ENCODE measurements at regions not wholly inside any gene's neighbourhood (a gene's known extent, or its start where the extent isn't known, plus 50 kb on each side); places are given as distances from the start of the nearest gene placed in this dataset.
A peak's percentile ranks its signal among the peaks of the same experiment; 100 is the strongest.

DNA sequence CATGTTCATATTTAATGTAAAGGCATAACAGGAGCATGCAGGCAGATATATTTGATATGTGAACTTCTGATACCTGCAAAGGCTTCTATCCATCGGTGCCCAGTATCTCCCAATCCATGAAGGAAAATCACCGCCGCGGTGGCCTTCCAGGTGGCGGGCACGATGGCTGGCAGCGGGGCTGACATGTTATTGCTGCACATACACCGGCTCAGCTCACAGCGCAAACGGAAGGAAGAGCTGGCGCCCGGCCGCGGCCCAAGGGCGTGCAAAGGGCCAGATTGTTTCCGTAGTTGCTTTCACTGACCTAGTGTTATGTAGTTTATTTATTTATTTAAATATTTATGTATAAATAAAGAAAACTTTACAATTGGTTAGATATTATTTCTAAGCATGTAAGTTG, 322.7 kb upstream of the PITX2 start:
- no peaks in the 10 kb centered on the region for H3K36me3 ChIP-seq
- H3K27ac ChIP-seq: no peak overlapping the region
- no peak overlapping the region for H3K4me3 ChIP-seq
- no peaks in the 10 kb centered on the region for H3K9me3 ChIP-seq (replicated peaks)
- no peak for DNase-seq (ENCODE audit: low read depth in 1 of 2, low spot score in 2 of 2)
- H3K27me3 ChIP-seq (replicated peaks): no peaks in the 10 kb centered on the region
- H3K4me1 ChIP-seq (replicated peaks): no peaks in the 10 kb centered on the region

- no peak overlapping the region for H3K4me3 ChIP-seq
- no peaks in the 10 kb centered on the region for H3K9me3 ChIP-seq (replicated peaks)
- H3K27me3 ChIP-seq (replicated peaks): no peaks in the 10 kb centered on the region
- no peaks in the 10 kb centered on the region for H3K36me3 ChIP-seq
- DNase-seq (ENCODE audit: low read depth in 1 of 2, low spot score in 2 of 2): no peak
- no peak overlapping the region for H3K27ac ChIP-seq
- H3K4me1 ChIP-seq (replicated peaks): no peaks in the 10 kb centered on the region
Measured at GRCh38 chr4:110949542-110949941, 326.7 kb upstream of the PITX2 start.

DNA sequence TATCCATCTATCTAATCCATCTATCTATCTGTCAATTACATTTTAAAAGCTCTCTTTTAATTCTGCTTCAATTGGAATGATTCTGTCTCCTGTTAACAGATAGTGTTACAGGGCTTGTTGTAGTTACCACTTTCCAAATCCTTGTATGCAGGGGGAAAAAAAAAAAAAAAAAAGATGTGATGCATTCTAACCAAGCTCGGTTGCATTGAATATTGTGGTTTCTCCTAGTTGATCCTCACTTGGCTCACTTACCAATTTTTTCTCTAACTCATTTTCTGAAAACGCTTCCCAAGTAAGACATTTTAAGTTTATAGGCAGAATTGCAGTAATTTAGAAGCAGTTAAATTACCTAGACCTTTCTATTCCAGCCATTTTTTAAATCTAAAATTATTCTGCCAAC, 327.9 kb upstream of the PITX2 start:
- no peak for DNase-seq (ENCODE audit: low read depth in 1 of 2, low spot score in 2 of 2)
- Histone ChIP-seq H3K27me3 (replicated peaks) (no peaks in the 10 kb centered on the region), H3K4me1 (replicated peaks) (no peaks in the 10 kb centered on the region), H3K27ac (no peak overlapping the region), H3K9me3 (replicated peaks) (no peaks in the 10 kb centered on the region), H3K36me3 (no peaks in the 10 kb centered on the region), H3K4me3 (no peak overlapping the region)

- H3K36me3 ChIP-seq: no peaks in the 10 kb centered on the region
- H3K27me3 ChIP-seq (replicated peaks): no peaks in the 10 kb centered on the region
- no peak for DNase-seq (ENCODE audit: low read depth in 1 of 2, low spot score in 2 of 2)
- no peak overlapping the region for H3K4me3 ChIP-seq
- no peaks in the 10 kb centered on the region for H3K9me3 ChIP-seq (replicated peaks)
- H3K4me1 ChIP-seq (replicated peaks): no peaks in the 10 kb centered on the region
- H3K27ac ChIP-seq: no peak overlapping the region
Measured at GRCh38 chr4:110953191-110953590, 330.3 kb upstream of the PITX2 start.

DNA sequence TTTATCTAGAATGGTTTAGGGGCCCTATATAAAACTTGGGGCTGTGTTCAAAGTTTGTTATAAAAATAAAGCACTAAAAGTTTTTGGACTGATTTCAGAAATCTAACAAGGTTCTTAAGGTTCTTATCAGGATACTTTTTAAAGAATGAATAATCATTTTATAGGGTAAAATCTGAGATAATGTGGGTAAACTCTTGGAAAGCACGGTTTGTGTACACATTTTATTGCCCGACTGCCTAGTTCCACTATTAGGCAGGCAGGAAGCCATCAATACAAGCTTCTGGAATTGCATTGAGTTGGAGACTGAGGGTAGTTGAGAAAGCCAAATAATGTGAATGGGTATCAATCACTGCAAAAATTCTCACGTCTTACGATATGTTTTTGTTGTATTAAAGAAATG, 331.0 kb upstream of the PITX2 start:
- Histone ChIP-seq H3K36me3 (no peaks in the 10 kb centered on the region), H3K4me1 (replicated peaks) (no peaks in the 10 kb centered on the region), H3K4me3 (no peak overlapping the region), H3K9me3 (replicated peaks) (no peaks in the 10 kb centered on the region), H3K27me3 (replicated peaks) (no peaks in the 10 kb centered on the region), H3K27ac (no peak overlapping the region)
- DNase-seq (ENCODE audit: low read depth in 1 of 2, low spot score in 2 of 2): no peak

DNA sequence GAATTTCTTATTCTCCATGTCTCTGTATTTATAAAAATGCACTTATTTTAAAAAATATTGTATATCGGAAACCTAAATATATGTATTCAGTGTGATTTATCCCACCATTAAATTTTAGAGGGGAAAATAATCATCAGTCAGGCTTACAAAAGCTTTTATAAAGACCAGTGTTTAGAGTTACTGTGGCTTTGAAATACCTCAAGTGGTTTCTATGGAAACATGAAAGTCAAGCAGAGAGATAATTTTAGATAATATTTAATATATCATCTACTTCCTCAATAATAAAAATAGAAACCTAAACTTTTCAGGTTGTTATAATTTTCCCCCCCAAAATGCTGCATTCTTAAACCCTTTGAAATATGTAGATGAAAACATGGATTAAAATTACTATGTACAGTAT, 332.9 kb upstream of the PITX2 start:
- Histone ChIP-seq H3K4me1 (replicated peaks) (no peaks in the 10 kb centered on the region), H3K4me3 (no peak overlapping the region), H3K27ac (no peak overlapping the region), H3K36me3 (no peaks in the 10 kb centered on the region), H3K27me3 (replicated peaks) (no peaks in the 10 kb centered on the region), H3K9me3 (replicated peaks) (no peaks in the 10 kb centered on the region)
- DNase-seq (ENCODE audit: low read depth in 1 of 2, low spot score in 2 of 2): no peak

GRCh38 chr4:110959041-110959643, 336.3 kb upstream of the PITX2 start:
- peak in 1 of 2 experiments; percentile 23 for DNase-seq (ENCODE audit: low read depth in 1 of 2, low spot score in 2 of 2)
- no peaks in the 10 kb centered on the region for H3K27me3 ChIP-seq (replicated peaks)
- no peaks in the 10 kb centered on the region for H3K36me3 ChIP-seq
- H3K4me3 ChIP-seq: no peak overlapping the region
- H3K9me3 ChIP-seq (replicated peaks): no peaks in the 10 kb centered on the region
- no peaks in the 10 kb centered on the region for H3K4me1 ChIP-seq (replicated peaks)
- H3K27ac ChIP-seq: no peak overlapping the region

- Histone ChIP-seq H3K9me3 (replicated peaks) (no peaks in the 10 kb centered on the region), H3K36me3 (no peaks in the 10 kb centered on the region), H3K27ac (no peak overlapping the region), H3K27me3 (replicated peaks) (no peaks in the 10 kb centered on the region), H3K4me1 (replicated peaks) (no peaks in the 10 kb centered on the region), H3K4me3 (no peak overlapping the region)
- DNase-seq (ENCODE audit: low read depth in 1 of 2, low spot score in 2 of 2): no peak
Measured at GRCh38 chr4:110961066-110961465, 338.2 kb upstream of the PITX2 start.

DNA sequence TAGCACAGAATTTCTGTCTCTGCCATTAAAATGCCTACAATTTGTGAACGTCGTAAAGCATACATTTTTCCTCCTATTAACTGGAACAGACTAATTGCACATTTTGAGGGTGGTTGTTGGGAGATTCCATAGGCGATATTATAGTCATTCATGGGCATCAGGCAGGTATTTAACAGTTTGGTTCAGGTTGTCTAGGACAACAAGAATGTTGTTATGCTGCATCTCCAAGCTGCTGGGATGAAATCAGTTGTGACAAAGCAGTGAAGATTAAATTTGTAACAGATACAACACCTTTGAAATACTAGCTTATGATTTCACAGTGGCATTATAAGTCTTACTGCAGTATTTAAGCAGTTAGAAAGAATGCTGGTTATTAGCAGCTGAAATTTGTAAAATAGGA, 339.7 kb upstream of the PITX2 start:
- Histone ChIP-seq H3K27ac (no peak overlapping the region), H3K4me1 (replicated peaks) (no peaks in the 10 kb centered on the region), H3K27me3 (replicated peaks) (no peaks in the 10 kb centered on the region), H3K9me3 (replicated peaks) (no peaks in the 10 kb centered on the region), H3K4me3 (no peak overlapping the region), H3K36me3 (no peaks in the 10 kb centered on the region)
- DNase-seq (ENCODE audit: low read depth in 1 of 2, low spot score in 2 of 2): no peak

- Histone ChIP-seq H3K4me1 (replicated peaks) (peaks cover 8% of the 10 kb centered on the region), H3K36me3 (no peaks in the 10 kb centered on the region), H3K9me3 (replicated peaks) (no peaks in the 10 kb centered on the region), H3K4me3 (no peak overlapping the region), H3K27ac (no peak overlapping the region), H3K27me3 (replicated peaks) (no peaks in the 10 kb centered on the region)
- no peak for DNase-seq (ENCODE audit: low read depth in 1 of 2, low spot score in 2 of 2)
Measured at GRCh38 chr4:110963662-110964280, 340.9 kb upstream of the PITX2 start.

DNA sequence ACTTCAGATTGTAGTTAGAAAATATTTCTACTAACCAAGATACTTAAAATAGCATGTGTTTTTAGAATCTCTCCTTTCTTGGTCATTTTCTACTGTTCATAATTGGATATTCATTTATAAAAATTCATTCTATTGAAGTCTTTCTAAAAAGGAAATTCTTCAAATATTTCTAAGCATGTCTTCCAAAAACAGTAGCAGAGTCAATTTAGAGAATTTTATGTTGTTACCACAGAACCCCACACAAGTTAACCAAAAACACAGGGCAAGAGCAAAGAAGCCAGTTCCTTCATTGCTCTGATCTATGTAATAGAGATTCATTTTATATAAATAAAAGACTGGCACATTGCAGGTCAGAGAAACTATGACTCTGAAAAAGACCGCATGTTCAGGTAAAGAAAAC, 345.1 kb upstream of the PITX2 start:
- 0 out of 2 replicates have a peak overlapping the region, but pooled peaks have one; percentile 1 for H3K27ac ChIP-seq
- no peaks in the 10 kb centered on the region for H3K9me3 ChIP-seq (replicated peaks)
- peak in 1 of 2 experiments; percentile 43 for DNase-seq (ENCODE audit: low read depth in 1 of 2, low spot score in 2 of 2)
- H3K4me3 ChIP-seq: no peak overlapping the region
- no peaks in the 10 kb centered on the region for H3K27me3 ChIP-seq (replicated peaks)
- peaks cover 8% of the 10 kb centered on the region for H3K4me1 ChIP-seq (replicated peaks)
- H3K36me3 ChIP-seq: no peaks in the 10 kb centered on the region

DNA sequence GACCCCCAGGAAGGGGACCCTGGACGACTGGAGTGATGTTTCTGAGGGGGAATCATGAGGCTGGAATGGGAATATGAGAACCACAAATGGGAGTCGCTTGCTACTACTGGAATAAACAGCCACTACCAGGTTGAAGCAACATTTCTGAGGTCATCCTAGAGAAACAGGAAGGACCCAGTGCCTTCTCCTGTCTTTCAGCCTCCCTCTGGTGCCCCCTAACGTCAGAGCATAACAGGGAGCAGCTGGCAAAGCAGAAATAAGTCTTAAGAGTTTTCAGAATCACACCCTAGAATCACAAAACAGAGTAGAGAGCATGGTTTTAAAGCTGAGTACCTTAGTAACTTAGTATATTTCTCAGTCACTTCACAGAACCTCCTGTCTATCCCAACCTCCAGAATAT, 347.8 kb upstream of the PITX2 start:
- peaks cover 8% of the 10 kb centered on the region for H3K4me1 ChIP-seq (replicated peaks)
- DNase-seq (ENCODE audit: low read depth in 1 of 2, low spot score in 2 of 2): peak; percentile 5 to 49
- H3K4me3 ChIP-seq: no peak overlapping the region
- H3K36me3 ChIP-seq: no peaks in the 10 kb centered on the region
- no peak overlapping the region for H3K27ac ChIP-seq
- H3K27me3 ChIP-seq (replicated peaks): no peaks in the 10 kb centered on the region
- no peaks in the 10 kb centered on the region for H3K9me3 ChIP-seq (replicated peaks)

DNA sequence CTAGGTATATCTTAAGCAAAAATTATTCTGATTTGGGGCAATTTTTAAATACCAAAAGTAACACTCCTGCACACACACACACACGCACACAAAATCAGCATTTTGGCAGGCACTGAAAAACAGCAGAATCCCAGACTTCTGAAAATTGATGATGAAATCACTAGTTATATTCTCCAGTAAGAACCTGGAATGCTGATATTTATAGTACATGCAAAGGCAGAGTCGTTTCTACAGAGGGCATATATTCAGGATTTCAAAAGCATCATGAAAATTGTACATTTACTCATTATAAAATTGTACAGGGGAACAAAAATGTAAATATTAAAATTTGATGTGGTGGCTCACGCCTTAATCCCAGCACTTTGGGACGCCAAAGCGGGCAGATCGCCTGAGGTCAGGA, 352.5 kb upstream of the PITX2 start:
- H3K4me3 ChIP-seq: no peak overlapping the region
- H3K9me3 ChIP-seq (replicated peaks): no peaks in the 10 kb centered on the region
- no peaks in the 10 kb centered on the region for H3K4me1 ChIP-seq (replicated peaks)
- H3K27ac ChIP-seq: no peak overlapping the region
- no peak for DNase-seq (ENCODE audit: low read depth in 1 of 2, low spot score in 2 of 2)
- H3K36me3 ChIP-seq: no peaks in the 10 kb centered on the region
- H3K27me3 ChIP-seq (replicated peaks): no peaks in the 10 kb centered on the region

DNA sequence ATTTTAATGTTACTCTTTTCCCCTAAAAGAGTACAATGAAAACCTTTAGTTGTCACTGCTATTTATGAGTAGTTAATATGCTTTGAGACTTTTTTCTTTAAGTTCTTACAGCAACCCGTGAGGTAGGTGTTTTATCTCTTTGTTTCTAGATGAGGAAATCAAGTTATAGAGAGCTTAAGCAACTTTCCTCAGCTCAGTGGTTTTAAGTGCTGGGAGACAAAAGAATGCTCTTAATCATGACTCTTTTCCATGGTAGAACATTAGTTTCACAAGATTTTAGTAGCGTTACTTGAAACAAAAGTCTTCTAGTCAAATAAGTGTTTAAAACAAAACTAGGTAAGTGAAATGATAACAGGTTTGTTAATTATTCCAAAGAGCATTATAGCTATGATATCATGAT, 354.7 kb upstream of the PITX2 start:
- H3K4me1 ChIP-seq (replicated peaks): no peaks in the 10 kb centered on the region
- no peaks in the 10 kb centered on the region for H3K27me3 ChIP-seq (replicated peaks)
- no peaks in the 10 kb centered on the region for H3K36me3 ChIP-seq
- no peak for DNase-seq (ENCODE audit: low read depth in 1 of 2, low spot score in 2 of 2)
- no peaks in the 10 kb centered on the region for H3K9me3 ChIP-seq (replicated peaks)
- no peak overlapping the region for H3K27ac ChIP-seq
- no peak overlapping the region for H3K4me3 ChIP-seq

- Histone ChIP-seq H3K9me3 (replicated peaks) (no peaks in the 10 kb centered on the region), H3K4me1 (replicated peaks) (no peaks in the 10 kb centered on the region), H3K27me3 (replicated peaks) (no peaks in the 10 kb centered on the region), H3K4me3 (no peak overlapping the region), H3K36me3 (no peaks in the 10 kb centered on the region), H3K27ac (no peak overlapping the region)
- DNase-seq (ENCODE audit: low read depth in 1 of 2, low spot score in 2 of 2): no peak
Measured at GRCh38 chr4:110978761-110979160, 355.9 kb upstream of the PITX2 start.
